Activated CD8-positive, alpha-beta T cell treated with anti-CD3 and anti-CD28 coated beads, Interleukin-2, amount 10 ng/mL, durations not matched to agents 7 days and 5 days (primary cell): ENCODE measurements at regions not wholly inside any gene's neighbourhood (a gene's known extent, or its start where the extent isn't known, plus 50 kb on each side); places are given as distances from the start of the nearest gene placed in this dataset.
A peak's percentile ranks its signal among the peaks of the same experiment; 100 is the strongest.

Experiments
- ATAC-seq: fragments of 150-1000 bp; cut with Tn5 transposase; one replicate; pipeline ENCODE4 v1.10.0; 2021; ENCODE audit warnings: moderate library complexity
- CTCF ChIA-PET: fragments of 350-600 bp; sonication (Branson Sonifier 250); formaldehyde crosslinking; loops from one replicate; lab custom pipeline; 2021; ENCODE audit warnings: antibody characterized with exemption; lab: Charles Lee
- POLR2A ChIA-PET: fragments of 350-600 bp; sonication (Branson Sonifier 250); formaldehyde crosslinking; loops from one replicate; lab custom pipeline; 2021; ENCODE audit warnings: antibody characterized with exemption; lab: Charles Lee
- DNase-seq: peaks from one replicate; pipeline ENCODE4 v3.0.0-alpha.2; 2020
- H3K27ac Mint-ChIP-seq: one replicate; pipeline ENCODE4 v1.8.0; 2021; ENCODE audit warnings: mild to moderate bottlenecking, mixed read lengths
- H3K27me3 Mint-ChIP-seq: one replicate; pipeline ENCODE4 v1.8.0; 2021; ENCODE audit warnings: low read depth, mixed read lengths
- H3K36me3 Mint-ChIP-seq: one replicate; pipeline ENCODE4 v1.8.0; 2021; ENCODE audit warnings: low read depth, mixed read lengths
- H3K4me1 Mint-ChIP-seq: one replicate; pipeline ENCODE4 v1.8.0; 2021; ENCODE audit warnings: low read depth, mixed read lengths
- H3K4me3 Mint-ChIP-seq: one replicate; pipeline ENCODE4 v1.8.0; 2021; ENCODE audit warnings: mild to moderate bottlenecking, mixed read lengths
- H3K9me3 Mint-ChIP-seq: one replicate; pipeline ENCODE4 v1.8.0; 2022; ENCODE audit warnings: mixed read lengths; ENCODE audit not compliant: insufficient read depth

- ATAC-seq (no peak), DNase-seq (no peak)
- no peak overlapping the region for H3K4me3 Mint-ChIP-seq
- peaks cover 2% of the 10 kb centered on the region for H3K27me3 Mint-ChIP-seq
- CTCF ChIA-PET, result interaction anchor here (0.7 to 1.2 kb wide), 2 partner anchors 20 to 23 kb away, joined by 3 to 4 read pairs; no protein-coding TSS in a partner anchor
- no peaks in the 10 kb centered on the region for H3K9me3 Mint-ChIP-seq
- peaks cover 3% of the 10 kb centered on the region for H3K36me3 Mint-ChIP-seq
- H3K27ac Mint-ChIP-seq, result peak overlapping the region; percentile 44
- POLR2A ChIA-PET, result interaction anchor here (0.6 kb wide), 1 partner anchor 25 kb away, joined by 3 read pairs; no protein-coding TSS in a partner anchor
- H3K4me1 Mint-ChIP-seq, result peaks cover 26% of the 10 kb centered on the region
These were observed 266.9 kb downstream of the TNS1 start for GRCh38 chr2:217735899-217736298.

GRCh38 chr2:217735034-217735433, 267.8 kb downstream of the TNS1 start:
- DNase-seq (peak; percentile 50), ATAC-seq (peak; percentile 58)
- H3K4me1 Mint-ChIP-seq, result peaks cover 26% of the 10 kb centered on the region
- H3K27ac Mint-ChIP-seq, result peak overlapping the region; percentile 31
- POLR2A ChIA-PET, result no interaction called here
- H3K4me3 Mint-ChIP-seq, result no peak overlapping the region
- no peaks in the 10 kb centered on the region for H3K9me3 Mint-ChIP-seq
- CTCF ChIA-PET, result no interaction called here
- peaks cover 3% of the 10 kb centered on the region for H3K36me3 Mint-ChIP-seq
- H3K27me3 Mint-ChIP-seq, result peaks cover 2% of the 10 kb centered on the region

GRCh38 chr2:217733461-217733860, 269.3 kb downstream of the TNS1 start:
- DNase-seq (no peak), ATAC-seq (no peak)
- ChIA-PET POLR2A (no interaction called here), CTCF (interaction anchor here (0.9 kb wide), 1 partner anchor 18 kb away, joined by 4 read pairs; no protein-coding TSS in a partner anchor)
- H3K36me3 Mint-ChIP-seq, result peaks cover 3% of the 10 kb centered on the region
- peak overlapping the region; percentile 18 for H3K27ac Mint-ChIP-seq
- H3K4me1 Mint-ChIP-seq, result peaks cover 26% of the 10 kb centered on the region
- no peak overlapping the region for H3K4me3 Mint-ChIP-seq
- no peaks in the 10 kb centered on the region for H3K9me3 Mint-ChIP-seq
- H3K27me3 Mint-ChIP-seq, result peaks cover 2% of the 10 kb centered on the region

- H3K4me3 Mint-ChIP-seq, result no peak overlapping the region
- no peaks in the 10 kb centered on the region for H3K9me3 Mint-ChIP-seq
- CTCF ChIA-PET, result interaction anchor here (0.9 kb wide), 1 partner anchor 18 kb away, joined by 4 read pairs; no protein-coding TSS in a partner anchor
- ATAC-seq (no peak), DNase-seq (no peak)
- POLR2A ChIA-PET, result no interaction called here
- peaks cover 26% of the 10 kb centered on the region for H3K4me1 Mint-ChIP-seq
- peaks cover 2% of the 10 kb centered on the region for H3K27me3 Mint-ChIP-seq
- no peak overlapping the region for H3K27ac Mint-ChIP-seq
- H3K36me3 Mint-ChIP-seq, result peaks cover 3% of the 10 kb centered on the region
These were observed 269.8 kb downstream of the TNS1 start for GRCh38 chr2:217732992-217733391.

GRCh38 chr2:217731805-217732204, 271.0 kb downstream of the TNS1 start:
- no peak overlapping the region for H3K4me3 Mint-ChIP-seq
- H3K9me3 Mint-ChIP-seq, result no peaks in the 10 kb centered on the region
- ATAC-seq (no peak), DNase-seq (no peak)
- H3K36me3 Mint-ChIP-seq, result peaks cover 3% of the 10 kb centered on the region
- POLR2A ChIA-PET, result interaction anchor here (1.0 kb wide), 1 partner anchor 1038 kb away, joined by 3 read pairs; no protein-coding TSS in a partner anchor
- peaks cover 23% of the 10 kb centered on the region for H3K4me1 Mint-ChIP-seq
- CTCF ChIA-PET, result interaction anchor here (1.1 to 1.5 kb wide), 2 partner anchors 9 to 19 kb away, joined by 3 to 4 read pairs; no protein-coding TSS in a partner anchor
- H3K27me3 Mint-ChIP-seq, result peaks cover 2% of the 10 kb centered on the region
- no peak overlapping the region for H3K27ac Mint-ChIP-seq

- no peak for ATAC-seq
- H3K4me3 Mint-ChIP-seq, result no peak overlapping the region
- CTCF ChIA-PET, result interaction anchor here (1.0 kb wide), 1 partner anchor 17 kb away, joined by 3 read pairs; no protein-coding TSS in a partner anchor
These were observed 273.3 kb downstream of the TNS1 start for GRCh38 chr2:217729421-217730053.

GRCh38 chr2:217727801-217728200, 275.0 kb downstream of the TNS1 start:
- Mint-ChIP-seq H3K4me1 (no peaks in the 10 kb centered on the region), H3K9me3 (no peaks in the 10 kb centered on the region), H3K4me3 (no peak overlapping the region), H3K27me3 (no peaks in the 10 kb centered on the region), H3K36me3 (no peaks in the 10 kb centered on the region), H3K27ac (no peak overlapping the region)
- DNase-seq, result no peak
- CTCF ChIA-PET, result interaction anchor here (0.9 to 1.3 kb wide), 2 partner anchors 15 to 77 kb away, joined by 3 to 5 read pairs; no protein-coding TSS in a partner anchor
- POLR2A ChIA-PET, result no interaction called here
- no peak for ATAC-seq

More at GRCh38 chr2:217729421-217730053, 273.3 kb downstream of the TNS1 start:
- POLR2A ChIA-PET, result interaction anchor here (0.7 kb wide), 1 partner anchor 1226 kb away, joined by 3 read pairs; no protein-coding TSS in a partner anchor
- H3K27ac Mint-ChIP-seq, result no peak overlapping the region
- no peaks in the 10 kb centered on the region for H3K9me3 Mint-ChIP-seq
- DNase-seq, result no peak
- peaks cover 2% of the 10 kb centered on the region for H3K27me3 Mint-ChIP-seq
- H3K36me3 Mint-ChIP-seq, result peaks cover 3% of the 10 kb centered on the region
- H3K4me1 Mint-ChIP-seq, result peaks cover 8% of the 10 kb centered on the region

GRCh38 chr2:217725409-217725808, 277.4 kb downstream of the TNS1 start:
- no peak overlapping the region for H3K4me3 Mint-ChIP-seq
- H3K27me3 Mint-ChIP-seq, result no peaks in the 10 kb centered on the region
- no peaks in the 10 kb centered on the region for H3K9me3 Mint-ChIP-seq
- CTCF ChIA-PET, result interaction anchor here (2.3 kb wide), 1 partner anchor 12 kb away, joined by 8 read pairs; no protein-coding TSS in a partner anchor
- H3K4me1 Mint-ChIP-seq, result no peaks in the 10 kb centered on the region
- POLR2A ChIA-PET, result no interaction called here
- no peaks in the 10 kb centered on the region for H3K36me3 Mint-ChIP-seq
- no peak for DNase-seq
- H3K27ac Mint-ChIP-seq, result no peak overlapping the region
- no peak for ATAC-seq

- DNase-seq, result no peak
- H3K4me3 Mint-ChIP-seq, result no peak overlapping the region
- H3K9me3 Mint-ChIP-seq, result no peaks in the 10 kb centered on the region
- ChIA-PET CTCF (interaction anchor here (2.8 kb wide), 1 partner anchor 12 kb away, joined by 21 read pairs; no protein-coding TSS in a partner anchor), POLR2A (no interaction called here)
- H3K4me1 Mint-ChIP-seq, result no peaks in the 10 kb centered on the region
- H3K36me3 Mint-ChIP-seq, result no peaks in the 10 kb centered on the region
- H3K27me3 Mint-ChIP-seq, result no peaks in the 10 kb centered on the region
- ATAC-seq, result no peak
- no peak overlapping the region for H3K27ac Mint-ChIP-seq
These were observed 278.3 kb downstream of the TNS1 start for GRCh38 chr2:217724471-217724870.

- CTCF ChIA-PET, result interaction anchor here (1.5 to 2.8 kb wide), 2 partner anchors 11 to 20 kb away, joined by 4 to 21 read pairs; no protein-coding TSS in a partner anchor
These were observed 278.8 kb downstream of the TNS1 start for GRCh38 chr2:217723981-217724380.

GRCh38 chr2:217722883-217723472, 279.8 kb downstream of the TNS1 start:
- H3K9me3 Mint-ChIP-seq, result no peaks in the 10 kb centered on the region
- H3K4me1 Mint-ChIP-seq, result no peaks in the 10 kb centered on the region
- no peaks in the 10 kb centered on the region for H3K27me3 Mint-ChIP-seq
- H3K36me3 Mint-ChIP-seq, result no peaks in the 10 kb centered on the region
- no peak for DNase-seq
- H3K4me3 Mint-ChIP-seq, result no peak overlapping the region
- ChIA-PET POLR2A (no interaction called here), CTCF (interaction anchor here (1.5 to 2.8 kb wide), 2 partner anchors 10 to 19 kb away, joined by 4 to 21 read pairs; no protein-coding TSS in a partner anchor)
- no peak for ATAC-seq
- H3K27ac Mint-ChIP-seq, result no peak overlapping the region

More at GRCh38 chr2:217723981-217724380, 278.8 kb downstream of the TNS1 start:
- Mint-ChIP-seq H3K9me3 (no peaks in the 10 kb centered on the region), H3K4me3 (no peak overlapping the region), H3K36me3 (no peaks in the 10 kb centered on the region), H3K27me3 (no peaks in the 10 kb centered on the region), H3K4me1 (no peaks in the 10 kb centered on the region), H3K27ac (no peak overlapping the region)
- ATAC-seq (no peak), DNase-seq (no peak)
- POLR2A ChIA-PET, result no interaction called here

GRCh38 chr2:217717646-217718045, 285.1 kb downstream of the TNS1 start:
- H3K27me3 Mint-ChIP-seq, result no peaks in the 10 kb centered on the region
- no peak overlapping the region for H3K4me3 Mint-ChIP-seq
- DNase-seq (no peak), ATAC-seq (no peak)
- ChIA-PET CTCF (no interaction called here), POLR2A (no interaction called here)
- peaks cover 5% of the 10 kb centered on the region for H3K4me1 Mint-ChIP-seq
- H3K36me3 Mint-ChIP-seq, result no peaks in the 10 kb centered on the region
- no peak overlapping the region for H3K27ac Mint-ChIP-seq
- H3K9me3 Mint-ChIP-seq, result no peaks in the 10 kb centered on the region
